ENCODE measurements at regions not wholly inside any gene's neighbourhood (a gene's known extent, or its start where the extent isn't known, plus 50 kb on each side); places are given as distances from the start of the nearest gene placed in this dataset.

DNA sequence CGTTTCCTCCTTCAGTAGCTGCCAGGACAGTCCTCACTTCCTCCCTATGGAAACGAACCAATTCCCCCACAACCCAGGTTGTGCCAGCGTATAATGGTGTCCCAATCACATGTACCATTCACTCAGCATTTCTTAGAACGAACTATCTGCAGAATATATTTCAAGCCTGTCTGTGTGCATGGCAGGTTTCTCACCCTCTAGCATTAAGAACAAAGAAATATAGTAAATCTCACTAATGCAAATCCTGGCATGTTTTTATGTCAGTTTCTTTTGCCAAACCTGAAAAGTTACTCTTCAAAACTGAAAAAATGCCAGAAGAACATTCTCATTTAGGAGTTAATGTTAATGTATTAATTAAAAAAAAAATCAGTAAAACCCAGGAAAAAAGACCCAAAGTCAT, 405.9 kb upstream of the KLF6 start:
- DNase-seq (ENCODE audit: low read depth): no peak
- TF ChIP-seq MAX (IDR thresholded peaks at IDR 0.05; ENCODE audit: low read depth, low read length): no peak
- no peak for TF ChIP-seq POLR2A (IDR thresholded peaks at IDR 0.05; ENCODE audit: extremely low read depth, insufficient read length)
- no peak for TF ChIP-seq CTCF (IDR thresholded peaks at IDR 0.05; ENCODE audit: low read depth, low read length)
- no peak for TF ChIP-seq MYC (IDR thresholded peaks at IDR 0.05; ENCODE audit: low read depth, low read length)
- H3K4me3 ChIP-seq (ENCODE audit: low read depth, low read length): no peak overlapping the region

DNA sequence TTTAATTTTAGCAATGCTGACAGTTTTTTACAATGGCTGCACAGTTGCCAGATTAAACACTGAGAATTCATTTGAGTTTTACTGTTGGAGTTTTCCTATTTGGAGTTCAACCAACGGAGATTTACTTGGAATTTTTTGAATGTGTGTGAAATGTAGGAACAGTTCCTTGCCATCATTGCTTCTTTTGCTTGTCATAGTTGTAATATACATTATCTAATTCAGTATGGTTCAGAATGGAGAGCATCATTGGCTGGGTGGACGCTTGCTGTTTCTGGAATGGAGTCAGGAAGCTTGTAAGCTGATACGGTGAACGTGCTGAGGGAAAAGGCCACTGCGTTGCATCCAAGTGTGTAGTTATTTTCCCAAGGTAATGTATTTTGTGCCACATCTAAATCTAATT, 404.3 kb upstream of the KLF6 start:
- no peak for DNase-seq (ENCODE audit: low read depth)
- H3K4me3 ChIP-seq (ENCODE audit: low read depth, low read length): no peak overlapping the region
- TF ChIP-seq MAX (IDR thresholded peaks at IDR 0.05; ENCODE audit: low read depth, low read length): no peak
- TF ChIP-seq MYC (IDR thresholded peaks at IDR 0.05; ENCODE audit: low read depth, low read length): no peak

GRCh38 chr10:4188406-4188805, 403.4 kb upstream of the KLF6 start:
- TF ChIP-seq CTCF (IDR thresholded peaks at IDR 0.05; ENCODE audit: low read depth, low read length) (no peak), MYC (IDR thresholded peaks at IDR 0.05; ENCODE audit: low read depth, low read length) (no peak), POLR2A (IDR thresholded peaks at IDR 0.05; ENCODE audit: extremely low read depth, insufficient read length) (no peak), MAX (IDR thresholded peaks at IDR 0.05; ENCODE audit: low read depth, low read length) (no peak)
- no peak for DNase-seq (ENCODE audit: low read depth)
- no peak overlapping the region for H3K4me3 ChIP-seq (ENCODE audit: low read depth, low read length)

DNA sequence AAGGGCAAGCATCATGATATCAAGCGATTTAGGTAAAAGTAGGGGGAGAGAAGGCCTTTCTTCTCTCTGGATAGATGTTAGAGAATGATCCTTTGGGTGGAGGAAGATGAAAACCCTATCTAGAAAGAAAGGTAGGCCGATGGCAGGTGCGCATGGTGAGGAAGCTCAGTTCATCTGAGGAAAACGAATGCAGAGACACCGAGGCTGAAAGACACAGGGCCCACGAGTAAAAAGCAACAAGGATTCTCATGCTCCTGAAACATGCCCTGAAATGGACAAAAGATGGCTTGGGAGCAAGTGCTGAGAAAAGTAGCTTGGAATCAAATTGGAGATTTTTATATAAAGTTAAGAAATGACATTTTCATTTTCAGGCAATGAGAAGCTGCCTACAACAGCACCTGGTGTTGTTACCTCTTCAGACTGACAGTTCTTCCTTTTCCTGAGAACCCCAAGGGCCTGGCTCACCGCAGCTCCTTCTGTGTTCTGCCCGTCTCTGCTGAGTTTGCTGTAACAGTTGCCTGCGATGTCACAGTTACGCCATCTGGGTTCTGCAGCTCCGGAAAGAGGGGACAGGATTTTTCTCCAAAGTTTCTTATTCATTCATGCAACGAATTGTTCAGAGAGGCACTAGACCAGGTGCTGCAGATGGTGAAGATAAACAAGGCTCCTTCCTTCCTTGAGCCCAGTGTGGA, 402.0 kb upstream of the KLF6 start:
- DNase-seq (ENCODE audit: low read depth): no peak
- TF ChIP-seq POLR2A (IDR thresholded peaks at IDR 0.05; ENCODE audit: extremely low read depth, insufficient read length) (no peak), CTCF (IDR thresholded peaks at IDR 0.05; ENCODE audit: low read depth, low read length) (no peak), MYC (IDR thresholded peaks at IDR 0.05; ENCODE audit: low read depth, low read length) (no peak), MAX (IDR thresholded peaks at IDR 0.05; ENCODE audit: low read depth, low read length) (no peak)
- H3K4me3 ChIP-seq (ENCODE audit: low read depth, low read length): no peak overlapping the region

DNA sequence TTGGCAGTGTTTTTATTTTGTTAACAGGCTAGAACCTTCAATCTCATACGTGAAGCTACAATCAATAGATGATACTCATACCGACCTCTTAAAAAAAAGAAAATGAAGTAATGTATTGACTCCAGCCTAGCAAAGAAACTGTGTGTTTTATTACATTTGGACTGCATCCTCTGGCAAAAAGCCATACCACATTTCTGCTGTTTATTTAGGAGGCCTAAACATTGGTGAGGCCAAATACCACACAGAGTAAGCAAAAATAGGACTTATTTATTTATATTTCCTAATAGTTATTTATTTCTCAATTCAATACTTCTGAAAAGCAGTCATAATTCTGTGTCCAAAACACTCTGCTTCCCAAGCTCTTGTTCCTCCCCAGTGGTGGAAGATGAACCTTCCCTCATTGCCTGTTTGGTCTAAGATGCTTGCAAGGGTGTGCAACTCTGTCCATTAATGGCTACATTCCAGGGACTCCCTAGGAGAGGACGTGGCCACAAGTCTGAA, 398.8 kb upstream of the KLF6 start:
- no peak for DNase-seq (ENCODE audit: low read depth)
- no peak overlapping the region for H3K4me3 ChIP-seq (ENCODE audit: low read depth, low read length)
- no peak for TF ChIP-seq MYC (IDR thresholded peaks at IDR 0.05; ENCODE audit: low read depth, low read length)
- no peak for TF ChIP-seq CTCF (IDR thresholded peaks at IDR 0.05; ENCODE audit: low read depth, low read length)
- no peak for TF ChIP-seq MAX (IDR thresholded peaks at IDR 0.05; ENCODE audit: low read depth, low read length)
- no peak for TF ChIP-seq POLR2A (IDR thresholded peaks at IDR 0.05; ENCODE audit: extremely low read depth, insufficient read length)

GRCh38 chr10:4181621-4182049, 396.6 kb upstream of the KLF6 start:
- H3K4me3 ChIP-seq (ENCODE audit: low read depth, low read length): no peak overlapping the region
- no peak for TF ChIP-seq MYC (IDR thresholded peaks at IDR 0.05; ENCODE audit: low read depth, low read length)
- TF ChIP-seq MAX (IDR thresholded peaks at IDR 0.05; ENCODE audit: low read depth, low read length): no peak
- TF ChIP-seq CTCF (IDR thresholded peaks at IDR 0.05; ENCODE audit: low read depth, low read length): no peak
- no peak for TF ChIP-seq POLR2A (IDR thresholded peaks at IDR 0.05; ENCODE audit: extremely low read depth, insufficient read length)
- no peak for DNase-seq (ENCODE audit: low read depth)

Data from NB4 (cell line).